Panc1 (cell line): ENCODE measurements at regions not wholly inside any gene's neighbourhood (a gene's known extent, or its start where the extent isn't known, plus 50 kb on each side); places are given as distances from the start of the nearest gene placed in this dataset.

ENCODE experiments used
- ATAC-seq: fragments of 200-7000 bp; cut with Tn5 transposase; 2 replicates; pipeline ENCODE4 v1.9.1; 2020; ENCODE audit warnings: mild to moderate bottlenecking, moderate library complexity
- BruUV-seq: library from RNA; stranded (reverse); fragments of 400-500 nt; replicated peaks from 2 replicates; lab custom pipeline; 2021; lab: Mats Ljungman, UMichigan
- CTCF ChIA-PET: fragments of 300-600 bp; sonication (Branson Sonifier 250); formaldehyde crosslinking; loops from one replicate; lab custom pipeline; 2022; ENCODE audit warnings: antibody characterized with exemption; lab: Charles Lee
- POLR2A ChIA-PET: fragments of 300-600 bp; sonication (Branson Sonifier 250); formaldehyde crosslinking; loops from one replicate; lab custom pipeline; 2022; ENCODE audit warnings: antibody characterized with exemption; lab: Charles Lee
- DNase-seq: peaks from one replicate; pipeline ENCODE4 v3.0.0-alpha.2; 2010; ENCODE audit warnings: low read depth, low spot score
- H3K27ac ChIP-seq: 2 replicates; pipeline ENCODE4 v1.5.1; 2011; ENCODE audit warnings: mild to moderate bottlenecking, low read length, inconsistent platforms
- H3K27me3 ChIP-seq: fragments of 200-500 bp; sonication (Bioruptor generic); 2 replicates; pipeline ENCODE4 v1.6.0; 2014; ENCODE audit warnings: low read length, inconsistent platforms; ENCODE audit not compliant: control insufficient read depth, insufficient read depth
- H3K36me3 ChIP-seq: fragments of 200-500 bp; sonication (Bioruptor generic); 2 replicates; pipeline ENCODE4 v1.5.1; 2014; ENCODE audit warnings: inconsistent platforms, mild to moderate bottlenecking, low read length, moderate library complexity; ENCODE audit not compliant: control insufficient read depth, insufficient read depth
- H3K4me1 ChIP-seq: 2 replicates; pipeline ENCODE4 v1.5.1; 2011; ENCODE audit warnings: inconsistent platforms, mild to moderate bottlenecking, low read length, moderate library complexity; ENCODE audit not compliant: control insufficient read depth, insufficient read depth
- H3K4me3 ChIP-seq, 2 experiments: 2 replicates each; pipeline ENCODE4 v1.5.1; 2011 to 2012; ENCODE audit warnings: low read depth in 2 of 2, low read length in 2 of 2, mild to moderate bottlenecking in 2 of 2, inconsistent platforms in 1 of 2, moderate library complexity in 1 of 2
- H3K9me3 ChIP-seq: fragments of 200-500 bp; sonication (Bioruptor generic); 2 replicates; pipeline ENCODE4 v1.5.1; 2014; ENCODE audit warnings: low read depth, mild to moderate bottlenecking, inconsistent platforms, low read length, moderate library complexity; ENCODE audit not compliant: control insufficient read depth, insufficient read depth
- POLR2AphosphoS5 ChIP-seq: IDR thresholded peaks from 2 replicates; pipeline ENCODE4 v1.6.1; 2012; ENCODE audit warnings: mild to moderate bottlenecking, low read depth, low read length, moderate library complexity
- SIN3A ChIP-seq: IDR thresholded peaks from 2 replicates; pipeline ENCODE4 v1.6.1; 2012; ENCODE audit warnings: low read depth, mild to moderate bottlenecking, low read length, moderate library complexity, borderline replicate concordance; ENCODE audit not compliant: insufficient read depth
- TCF7L2 ChIP-seq: IDR thresholded peaks from 2 replicates; pipeline ENCODE4 v1.6.1; 2011; ENCODE audit warnings: mild to moderate bottlenecking, low read depth, low read length, inconsistent platforms
- in situ Hi-C: cut with HindIII; loops from 2 replicates; pipeline ENCODE4 v1.10.0; 2016; ENCODE audit warnings: low sequenced_read_pairs, low pct_unique_long_range_greater_than_20kb
- intact Hi-C: fragments of 100-400 bp; cut with micrococcal nuclease; formaldehyde crosslinking; loops from one replicate; pipeline ENCODE4 v1.10.0; 2022; ENCODE audit not compliant: unreplicated experiment
- TF ChIP-seq, protein P1 (sequence below), 2 experiments: IDR thresholded peaks; 2 replicates each; pipeline ENCODE4 v1.6.1; 2011 to 2012; ENCODE audit warnings: low read depth in 2 of 2, control low read depth in 1 of 2, low read length in 1 of 2, mild to moderate bottlenecking in 1 of 2, moderate library complexity in 1 of 2; ENCODE audit not compliant: insufficient read depth in 1 of 2
- TF ChIP-seq, protein P2 (sequence below): fragments of 450-650 bp; IDR thresholded peaks from 2 replicates; pipeline ENCODE4 v1.5.1; 2017; ENCODE audit warnings: mild to moderate bottlenecking

- TF ChIP-seq, protein P1, sequence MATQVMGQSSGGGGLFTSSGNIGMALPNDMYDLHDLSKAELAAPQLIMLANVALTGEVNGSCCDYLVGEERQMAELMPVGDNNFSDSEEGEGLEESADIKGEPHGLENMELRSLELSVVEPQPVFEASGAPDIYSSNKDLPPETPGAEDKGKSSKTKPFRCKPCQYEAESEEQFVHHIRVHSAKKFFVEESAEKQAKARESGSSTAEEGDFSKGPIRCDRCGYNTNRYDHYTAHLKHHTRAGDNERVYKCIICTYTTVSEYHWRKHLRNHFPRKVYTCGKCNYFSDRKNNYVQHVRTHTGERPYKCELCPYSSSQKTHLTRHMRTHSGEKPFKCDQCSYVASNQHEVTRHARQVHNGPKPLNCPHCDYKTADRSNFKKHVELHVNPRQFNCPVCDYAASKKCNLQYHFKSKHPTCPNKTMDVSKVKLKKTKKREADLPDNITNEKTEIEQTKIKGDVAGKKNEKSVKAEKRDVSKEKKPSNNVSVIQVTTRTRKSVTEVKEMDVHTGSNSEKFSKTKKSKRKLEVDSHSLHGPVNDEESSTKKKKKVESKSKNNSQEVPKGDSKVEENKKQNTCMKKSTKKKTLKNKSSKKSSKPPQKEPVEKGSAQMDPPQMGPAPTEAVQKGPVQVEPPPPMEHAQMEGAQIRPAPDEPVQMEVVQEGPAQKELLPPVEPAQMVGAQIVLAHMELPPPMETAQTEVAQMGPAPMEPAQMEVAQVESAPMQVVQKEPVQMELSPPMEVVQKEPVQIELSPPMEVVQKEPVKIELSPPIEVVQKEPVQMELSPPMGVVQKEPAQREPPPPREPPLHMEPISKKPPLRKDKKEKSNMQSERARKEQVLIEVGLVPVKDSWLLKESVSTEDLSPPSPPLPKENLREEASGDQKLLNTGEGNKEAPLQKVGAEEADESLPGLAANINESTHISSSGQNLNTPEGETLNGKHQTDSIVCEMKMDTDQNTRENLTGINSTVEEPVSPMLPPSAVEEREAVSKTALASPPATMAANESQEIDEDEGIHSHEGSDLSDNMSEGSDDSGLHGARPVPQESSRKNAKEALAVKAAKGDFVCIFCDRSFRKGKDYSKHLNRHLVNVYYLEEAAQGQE (IDR thresholded peaks at IDR 0.05; ENCODE audit: insufficient read depth in 1 of 2, low read depth in 2 of 2, low read length in 1 of 2) = no peak
- TF ChIP-seq, protein P2, sequence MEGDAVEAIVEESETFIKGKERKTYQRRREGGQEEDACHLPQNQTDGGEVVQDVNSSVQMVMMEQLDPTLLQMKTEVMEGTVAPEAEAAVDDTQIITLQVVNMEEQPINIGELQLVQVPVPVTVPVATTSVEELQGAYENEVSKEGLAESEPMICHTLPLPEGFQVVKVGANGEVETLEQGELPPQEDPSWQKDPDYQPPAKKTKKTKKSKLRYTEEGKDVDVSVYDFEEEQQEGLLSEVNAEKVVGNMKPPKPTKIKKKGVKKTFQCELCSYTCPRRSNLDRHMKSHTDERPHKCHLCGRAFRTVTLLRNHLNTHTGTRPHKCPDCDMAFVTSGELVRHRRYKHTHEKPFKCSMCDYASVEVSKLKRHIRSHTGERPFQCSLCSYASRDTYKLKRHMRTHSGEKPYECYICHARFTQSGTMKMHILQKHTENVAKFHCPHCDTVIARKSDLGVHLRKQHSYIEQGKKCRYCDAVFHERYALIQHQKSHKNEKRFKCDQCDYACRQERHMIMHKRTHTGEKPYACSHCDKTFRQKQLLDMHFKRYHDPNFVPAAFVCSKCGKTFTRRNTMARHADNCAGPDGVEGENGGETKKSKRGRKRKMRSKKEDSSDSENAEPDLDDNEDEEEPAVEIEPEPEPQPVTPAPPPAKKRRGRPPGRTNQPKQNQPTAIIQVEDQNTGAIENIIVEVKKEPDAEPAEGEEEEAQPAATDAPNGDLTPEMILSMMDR = no peak
- no peak for TF ChIP-seq SIN3A
- in situ Hi-C loops = no loop called here
- no peak for ATAC-seq
- intact Hi-C loops = no loop called here
- no peaks in the 10 kb centered on the region for H3K27me3 ChIP-seq
- H3K4me1 ChIP-seq = no peaks in the 10 kb centered on the region
- POLR2A ChIA-PET = no interaction called here
- no peak overlapping the region for H3K4me3 ChIP-seq
- no peak overlapping the region for H3K27ac ChIP-seq
- no TSS peak for BruUV-seq
- H3K36me3 ChIP-seq = no peaks in the 10 kb centered on the region
- CTCF ChIA-PET = no interaction called here
- no peak for DNase-seq
- H3K9me3 ChIP-seq = no peaks in the 10 kb centered on the region
These were observed 715.1 kb downstream of the SLITRK1 start for GRCh38 chr13:83167203-83167602.

- CTCF ChIA-PET = no interaction called here
These were observed 715.7 kb downstream of the SLITRK1 start for GRCh38 chr13:83166550-83166949.

More at GRCh38 chr13:83166550-83166949, 715.7 kb downstream of the SLITRK1 start:
- Histone ChIP-seq H3K27ac (no peak overlapping the region), H3K4me3 (no peak overlapping the region), H3K27me3 (no peaks in the 10 kb centered on the region), H3K36me3 (no peaks in the 10 kb centered on the region), H3K9me3 (no peaks in the 10 kb centered on the region), H3K4me1 (no peaks in the 10 kb centered on the region)
- intact Hi-C loops (no loop called here), in situ Hi-C loops (no loop called here)
- no peak for ATAC-seq
- BruUV-seq = no TSS peak
- TF ChIP-seq, protein P2 = no peak
- TF ChIP-seq, protein P1 (IDR thresholded peaks at IDR 0.05; ENCODE audit: insufficient read depth in 1 of 2, low read depth in 2 of 2, low read length in 1 of 2) = no peak
- TF ChIP-seq SIN3A (no peak), TCF7L2 (no peak), POLR2AphosphoS5 (no peak)
- DNase-seq = no peak
- POLR2A ChIA-PET = no interaction called here
